GM18517 (cell line): ENCODE measurements at regions not wholly inside any gene's neighbourhood (a gene's known extent, or its start where the extent isn't known, plus 50 kb on each side); places are given as distances from the start of the nearest gene placed in this dataset.
"Not testable (repeated sequence)": the region's sequence is repeated elsewhere in the genome, so short reads cannot be mapped to it uniquely, and the experiment has no call there.

Experiments used
- ATAC-seq: cut with Tn5 transposase; IDR thresholded peaks from one replicate; pipeline ENCODE4 v1.9.1; 2021; ENCODE audit warnings: mild to moderate bottlenecking, moderate library complexity; ENCODE audit not compliant: unreplicated experiment

GRCh38 chr11:22454461-22455090 lies 116.4 kb downstream of the SLC17A6 start:
- ATAC-seq, result no peak

GRCh38 chr11:22449441-22449840 lies 111.3 kb downstream of the SLC17A6 start:
- no peak for ATAC-seq

DNA sequence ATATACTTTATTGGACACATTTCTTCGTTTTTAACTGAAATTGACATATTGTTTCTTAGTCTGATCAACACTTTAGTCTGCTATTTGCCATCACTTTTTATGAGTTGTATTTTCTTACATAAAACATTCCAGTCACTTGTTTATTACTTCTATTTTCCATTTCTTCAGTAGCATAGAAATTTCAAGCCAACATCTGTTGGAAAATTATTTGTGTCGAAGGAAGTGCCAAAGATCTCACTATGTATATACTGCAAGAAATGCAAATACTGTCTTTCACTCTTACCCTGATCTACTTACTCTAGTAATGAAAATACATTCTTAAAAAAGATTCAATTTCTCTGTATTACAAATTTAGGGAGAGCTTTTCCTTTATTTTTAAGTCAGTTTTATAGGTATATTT lies 105.9 kb downstream of the SLC17A6 start:
- no peak for ATAC-seq

DNA sequence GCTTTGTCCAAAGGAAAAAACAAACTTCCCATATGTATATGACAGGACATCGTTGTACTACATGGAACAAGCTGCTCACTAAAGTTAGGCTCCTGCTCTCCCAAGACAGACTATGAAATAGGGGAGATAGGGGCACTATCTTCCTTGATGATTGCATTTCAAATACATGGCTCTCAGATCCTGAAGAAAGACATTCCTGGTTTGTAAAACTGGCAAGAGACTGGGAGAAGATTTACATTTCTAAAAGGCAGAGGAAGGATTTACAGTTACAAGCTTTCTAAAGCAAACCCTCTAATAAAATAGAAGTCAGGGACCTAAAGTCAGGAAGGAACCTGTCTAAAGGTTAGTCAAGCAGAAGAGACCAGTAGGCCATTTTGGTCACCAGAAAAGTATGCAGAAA lies 103.7 kb downstream of the SLC17A6 start:
- no peak for ATAC-seq

DNA sequence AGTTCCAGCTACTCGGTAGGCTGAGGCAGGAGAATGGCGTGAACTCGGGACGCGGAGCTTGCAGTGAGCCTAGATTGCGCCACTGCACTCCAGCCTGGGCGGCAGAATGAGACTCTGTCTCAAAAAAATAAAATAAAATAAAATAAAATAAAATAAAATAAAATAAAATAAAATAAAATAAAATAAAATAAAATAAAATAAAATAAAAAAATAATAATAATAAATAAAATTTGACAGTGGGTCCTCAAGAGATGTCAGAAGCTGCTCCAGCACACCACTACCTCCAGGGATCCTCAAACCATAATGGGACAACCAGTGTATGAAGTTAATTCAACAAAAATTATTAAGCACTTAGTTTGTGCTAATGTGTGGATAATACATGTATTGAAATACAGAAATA lies 97.4 kb downstream of the SLC17A6 start:
- ATAC-seq, result not testable (repeated sequence)

DNA sequence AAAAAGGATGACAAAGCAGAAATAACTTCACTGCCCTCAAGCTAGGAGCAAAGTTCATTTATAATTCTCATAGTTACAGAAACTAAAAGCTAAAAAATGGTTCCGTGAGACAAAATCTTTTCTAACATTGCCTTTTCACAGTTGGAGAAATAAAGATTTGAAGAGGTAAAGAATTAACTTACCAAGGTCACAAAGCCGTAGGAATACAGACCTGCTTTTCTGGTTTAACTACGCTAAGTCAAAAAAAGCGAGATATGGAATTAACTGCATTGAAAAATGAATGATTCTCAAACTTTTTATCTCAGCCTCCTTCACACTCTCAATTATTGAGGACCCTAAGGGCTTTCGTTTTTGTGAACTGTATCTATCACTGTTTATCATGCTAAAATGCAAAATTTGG lies 95.3 kb downstream of the SLC17A6 start:
- ATAC-seq, result no peak

DNA sequence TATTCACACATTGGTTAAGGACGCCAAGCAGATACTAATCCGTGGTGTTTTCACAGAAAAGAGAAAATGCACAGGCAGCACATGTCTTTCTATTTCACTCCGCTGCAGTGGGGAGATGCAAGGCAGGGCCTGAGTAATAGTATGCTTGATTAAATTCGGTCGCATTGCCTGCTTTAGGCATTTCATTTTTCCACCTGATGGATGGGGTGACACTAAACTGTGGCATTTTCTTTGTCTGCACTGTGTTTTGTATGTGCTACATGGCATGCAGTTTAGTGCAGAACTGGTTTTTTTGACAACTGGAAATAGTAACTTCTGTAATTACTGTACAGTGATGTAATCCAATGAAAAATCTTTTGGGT lies 94.9 kb downstream of the SLC17A6 start:
- no peak for ATAC-seq

GRCh38 chr11:22432291-22433093 lies 94.3 kb downstream of the SLC17A6 start:
- no peak for ATAC-seq

GRCh38 chr11:22431106-22431505 lies 92.9 kb downstream of the SLC17A6 start:
- ATAC-seq, result no peak

DNA sequence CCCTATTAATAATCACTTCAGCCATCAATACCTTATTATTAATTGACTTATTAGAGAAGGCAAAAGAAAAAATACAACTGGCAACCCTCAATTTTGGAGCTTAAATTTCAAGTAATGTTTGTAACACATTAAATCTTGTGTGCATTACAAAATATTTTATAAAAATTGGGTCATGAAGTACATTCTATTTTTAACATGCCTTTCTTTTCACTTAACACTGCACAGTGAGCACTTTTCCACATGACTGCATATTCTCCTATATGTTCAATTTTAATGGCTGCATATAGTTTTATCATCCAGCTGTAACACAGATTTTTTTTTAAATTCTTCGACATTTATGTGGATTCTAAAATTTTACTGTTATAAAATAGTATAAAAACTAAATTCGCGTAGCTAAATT lies 92.5 kb downstream of the SLC17A6 start:
- ATAC-seq, result no peak

- no peak for ATAC-seq
These were observed 92.0 kb downstream of the SLC17A6 start for GRCh38 chr11:22430141-22430541.
